Suprapubic skin (tissue), 4 donors: ENCODE measurements at regions not wholly inside any gene's neighbourhood (a gene's known extent, or its start where the extent isn't known, plus 50 kb on each side); places are given as distances from the start of the nearest gene placed in this dataset.
A peak's percentile ranks its signal among the peaks of the same experiment; 100 is the strongest.

Experiments used
- DNase-seq, 2 donors: peaks; one replicate each; pipeline ENCODE4 v3.0.0-alpha.2; 2019; ENCODE audit warnings: low spot score in 2 of 2
- H3K27ac ChIP-seq: fragments of 200-600 bp; sonication (generic); one replicate; pipeline ENCODE4 v1.5.1; 2019
- H3K27me3 ChIP-seq: fragments of 200-600 bp; sonication (generic); one replicate; pipeline ENCODE4 v1.5.1; 2019
- H3K36me3 ChIP-seq: fragments of 200-600 bp; sonication (generic); one replicate; pipeline ENCODE4 v1.5.1; 2019
- H3K4me1 ChIP-seq: fragments of 200-600 bp; sonication (generic); one replicate; pipeline ENCODE4 v1.5.1; 2019
- H3K4me3 ChIP-seq: fragments of 200-600 bp; sonication (generic); one replicate; pipeline ENCODE4 v1.5.1; 2019; ENCODE audit warnings: mild to moderate bottlenecking
- H3K9me3 ChIP-seq: fragments of 200-600 bp; sonication (generic); one replicate; pipeline ENCODE4 v1.5.1; 2019
- CTCF ChIP-seq, 2 donors: fragments of 200-600 bp in 1 of 2; fragments of 450-650 bp in 1 of 2; sonication (generic) in 1 of 2; IDR thresholded peaks; one replicate each; pipeline ENCODE4 v1.5.1; 2016 to 2019; ENCODE audit warnings: antibody characterized with exemption in 2 of 2, mild to moderate bottlenecking in 1 of 2, moderate library complexity in 1 of 2
- EP300 ChIP-seq: sonication (generic); formaldehyde crosslinking; IDR thresholded peaks from one replicate; pipeline ENCODE4 v1.6.1; 2017; ENCODE audit warnings: antibody characterized with exemption
- POLR2A ChIP-seq, 2 donors: fragments of 450-650 bp; IDR thresholded peaks; one replicate each; pipeline ENCODE4 v1.6.1; 2017; ENCODE audit warnings: antibody characterized with exemption in 2 of 2, mild to moderate bottlenecking in 2 of 2, moderate library complexity in 2 of 2
- POLR2AphosphoS5 ChIP-seq, 3 donors: sonication (generic); formaldehyde crosslinking; IDR thresholded peaks; one replicate each; pipeline ENCODE4 v1.6.1; 2017; ENCODE audit warnings: antibody characterized with exemption in 3 of 3
- WGBS: methylation state at CpG from one replicate; pipeline ENCODE4 v1.1.5; 2018; 5-methylcytosine and 5-hydroxymethylcytosine counted together

DNA sequence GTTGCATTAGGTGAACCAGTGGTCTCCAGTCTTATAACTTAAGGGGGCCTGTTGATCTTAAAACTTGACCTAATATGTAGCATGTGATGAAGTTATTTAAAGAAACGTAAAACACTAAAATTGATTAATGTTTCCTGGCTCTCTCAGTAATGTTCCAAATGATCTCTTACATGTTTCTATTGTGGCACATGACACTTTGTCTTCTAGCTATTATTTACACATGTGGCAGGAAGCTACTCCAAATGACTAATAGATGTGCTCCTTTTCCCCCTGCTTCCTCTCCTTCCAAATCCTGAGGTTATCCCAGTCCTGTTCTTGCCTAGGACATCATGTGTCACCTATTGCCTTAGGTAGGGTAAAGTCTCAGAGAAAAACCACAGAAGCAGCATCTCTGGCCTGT lies 89.4 kb downstream of the FAS start:
- Histone ChIP-seq H3K27ac (peak overlapping the region; percentile 79), H3K4me1 (peaks cover 19% of the 10 kb centered on the region), H3K36me3 (no peaks in the 10 kb centered on the region), H3K9me3 (no peaks in the 10 kb centered on the region), H3K4me3 (no peak overlapping the region), H3K27me3 (no peaks in the 10 kb centered on the region)
- DNase-seq = no peak
- TF ChIP-seq POLR2A (IDR thresholded peaks at IDR 0.05) (no peak), CTCF (IDR thresholded peaks at IDR 0.05) (no peak), EP300 (no peak)
- 59% methylated on average over 1 of the region's 1 CpG for WGBS

- H3K4me1 ChIP-seq = peaks cover 19% of the 10 kb centered on the region
- no peaks in the 10 kb centered on the region for H3K36me3 ChIP-seq
- 54% methylated on average over 9 of the region's 9 CpGs for WGBS
- no peak overlapping the region for H3K4me3 ChIP-seq
- H3K27me3 ChIP-seq = no peaks in the 10 kb centered on the region
- peak in 1 of 2 donors; percentile 67 for DNase-seq
- peak overlapping the region; percentile 79 for H3K27ac ChIP-seq
- H3K9me3 ChIP-seq = no peaks in the 10 kb centered on the region
- TF ChIP-seq POLR2AphosphoS5 (IDR thresholded peaks at IDR 0.05) = no peak
- TF ChIP-seq EP300 = no peak
- no peak for TF ChIP-seq CTCF (IDR thresholded peaks at IDR 0.05)
- TF ChIP-seq POLR2A (IDR thresholded peaks at IDR 0.05) = no peak
Observed at GRCh38 chr10:89078724-89079672, 88.4 kb downstream of the FAS start.

- Histone ChIP-seq H3K36me3 (no peaks in the 10 kb centered on the region), H3K27me3 (no peaks in the 10 kb centered on the region), H3K4me3 (no peak overlapping the region), H3K4me1 (peaks cover 24% of the 10 kb centered on the region), H3K27ac (no peak overlapping the region), H3K9me3 (no peaks in the 10 kb centered on the region)
- DNase-seq = no peak
- TF ChIP-seq POLR2AphosphoS5 (IDR thresholded peaks at IDR 0.05) (no peak), EP300 (no peak), POLR2A (IDR thresholded peaks at IDR 0.05) (no peak), CTCF (IDR thresholded peaks at IDR 0.05) (no peak)
- 86% methylated on average over 2 of the region's 2 CpGs for WGBS
Observed at GRCh38 chr10:89076120-89076519, 85.5 kb downstream of the FAS start.

DNA sequence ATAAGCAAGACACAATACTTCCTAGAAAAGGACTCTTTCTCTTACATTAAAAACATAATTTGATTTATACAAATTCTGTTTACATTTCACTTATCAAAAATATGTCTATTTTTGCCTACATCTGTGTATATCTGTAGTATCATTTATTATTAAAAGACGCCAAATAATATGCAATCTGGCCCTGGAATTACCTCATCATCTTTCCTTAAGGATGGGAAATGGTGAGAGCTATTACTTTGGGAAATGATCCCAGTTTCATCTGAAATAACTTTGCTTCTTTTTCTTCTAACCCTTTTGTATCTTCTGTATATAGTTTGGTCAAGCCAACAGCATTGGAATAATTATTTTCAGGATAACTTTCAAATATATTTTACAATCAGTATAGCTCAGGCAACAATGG lies 85.0 kb downstream of the FAS start:
- H3K27ac ChIP-seq = no peak overlapping the region

More for the DNA sequence above, 85.0 kb downstream of the FAS start:
- no peak for DNase-seq
- Histone ChIP-seq H3K36me3 (no peaks in the 10 kb centered on the region), H3K4me3 (no peak overlapping the region), H3K4me1 (peaks cover 24% of the 10 kb centered on the region), H3K9me3 (no peaks in the 10 kb centered on the region), H3K27me3 (no peaks in the 10 kb centered on the region)
- TF ChIP-seq EP300 (no peak), POLR2A (IDR thresholded peaks at IDR 0.05) (no peak), POLR2AphosphoS5 (IDR thresholded peaks at IDR 0.05) (no peak), CTCF (IDR thresholded peaks at IDR 0.05) (no peak)
- WGBS = 96% methylated on average over 1 of the region's 1 CpG
